ENCODE measurements at regions not wholly inside any gene's neighbourhood (a gene's known extent, or its start where the extent isn't known, plus 50 kb on each side); places are given as distances from the start of the nearest gene placed in this dataset.

DNA sequence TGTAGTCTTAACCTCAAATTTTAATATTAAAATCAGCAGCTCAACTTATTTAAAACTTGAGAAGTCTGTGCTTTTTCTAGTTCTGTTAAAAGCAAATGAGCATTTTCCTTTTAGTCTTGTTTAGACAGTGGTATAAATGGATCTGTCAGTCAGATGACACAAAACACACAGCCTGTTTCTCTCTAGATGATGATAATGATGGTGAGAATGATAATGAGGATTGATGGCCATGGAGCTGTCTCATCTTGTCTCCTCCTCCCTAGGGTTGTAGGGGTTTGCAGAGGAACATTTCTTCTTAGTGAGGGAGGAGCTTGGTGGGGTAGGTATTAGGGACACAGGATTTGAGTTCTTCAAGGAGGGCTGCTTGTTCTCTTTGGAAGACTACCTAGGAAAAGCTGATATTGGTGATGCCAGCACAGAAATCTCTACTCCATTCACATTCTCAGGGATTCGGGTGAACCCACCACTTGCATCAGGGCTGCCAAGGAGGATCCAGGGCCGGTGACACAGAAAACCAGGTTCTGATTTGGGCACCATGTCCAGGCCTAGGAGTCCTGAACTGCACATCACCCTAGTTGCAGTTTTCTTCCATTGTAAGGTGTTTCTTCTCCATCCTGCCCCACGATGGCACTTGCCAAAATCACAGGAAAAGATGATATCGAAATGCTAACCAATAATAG is 147.6 kb downstream of the RHOU start:
- H3K36me3 Mint-ChIP-seq (ENCODE audit: low read depth, unreplicated experiment): no peaks in the 10 kb centered on the region
- H3K4me3 Mint-ChIP-seq (ENCODE audit: unreplicated experiment): no peak overlapping the region
- H3K4me1 Mint-ChIP-seq (ENCODE audit: unreplicated experiment): peaks cover 3% of the 10 kb centered on the region
- H3K27ac Mint-ChIP-seq (ENCODE audit: unreplicated experiment): no peak overlapping the region
- TF ChIP-seq CTCF (IDR thresholded peaks at IDR 0.05; ENCODE audit: unreplicated experiment): no peak
- no peaks in the 10 kb centered on the region for H3K27me3 Mint-ChIP-seq (ENCODE audit: unreplicated experiment)
- no peaks in the 10 kb centered on the region for H3K9me3 Mint-ChIP-seq (ENCODE audit: unreplicated experiment)
- DNase-seq (ENCODE audit: low spot score): no peak

- no peak overlapping the region for H3K4me3 Mint-ChIP-seq (ENCODE audit: unreplicated experiment)
- TF ChIP-seq CTCF (IDR thresholded peaks at IDR 0.05; ENCODE audit: unreplicated experiment): no peak
- no peaks in the 10 kb centered on the region for H3K9me3 Mint-ChIP-seq (ENCODE audit: unreplicated experiment)
- H3K27me3 Mint-ChIP-seq (ENCODE audit: unreplicated experiment): no peaks in the 10 kb centered on the region
- no peaks in the 10 kb centered on the region for H3K36me3 Mint-ChIP-seq (ENCODE audit: low read depth, unreplicated experiment)
- no peak for DNase-seq (ENCODE audit: low spot score)
- H3K4me1 Mint-ChIP-seq (ENCODE audit: unreplicated experiment): peaks cover 3% of the 10 kb centered on the region
- no peak overlapping the region for H3K27ac Mint-ChIP-seq (ENCODE audit: unreplicated experiment)
These were observed 148.3 kb downstream of the RHOU start for GRCh38 chr1:228883535-228883934.

DNA sequence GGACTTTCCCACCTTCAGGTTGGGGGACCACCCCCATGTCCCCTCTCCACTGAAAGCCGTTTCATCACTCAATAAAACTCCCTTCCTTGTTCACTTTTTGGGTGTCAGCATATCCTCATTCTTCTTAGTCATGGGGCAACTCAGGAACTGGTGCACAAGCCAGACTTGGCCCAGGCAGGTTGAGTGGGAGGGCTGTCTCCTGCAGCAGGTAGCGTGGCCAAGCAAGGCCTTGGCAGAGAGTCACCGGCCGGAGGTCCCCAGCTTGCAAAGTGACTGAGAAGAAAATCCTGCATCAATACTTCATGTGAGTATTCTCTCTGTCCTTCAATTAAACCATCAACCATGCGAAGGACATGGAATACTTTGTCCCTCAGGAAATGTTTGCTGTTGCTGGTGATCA is 148.9 kb downstream of the RHOU start:
- Mint-ChIP-seq H3K9me3 (ENCODE audit: unreplicated experiment) (no peaks in the 10 kb centered on the region), H3K36me3 (ENCODE audit: low read depth, unreplicated experiment) (no peaks in the 10 kb centered on the region), H3K27me3 (ENCODE audit: unreplicated experiment) (peaks cover 1% of the 10 kb centered on the region), H3K27ac (ENCODE audit: unreplicated experiment) (no peak overlapping the region), H3K4me1 (ENCODE audit: unreplicated experiment) (peaks cover 3% of the 10 kb centered on the region), H3K4me3 (ENCODE audit: unreplicated experiment) (no peak overlapping the region)
- DNase-seq (ENCODE audit: low spot score): no peak
- TF ChIP-seq CTCF (IDR thresholded peaks at IDR 0.05; ENCODE audit: unreplicated experiment): no peak

DNA sequence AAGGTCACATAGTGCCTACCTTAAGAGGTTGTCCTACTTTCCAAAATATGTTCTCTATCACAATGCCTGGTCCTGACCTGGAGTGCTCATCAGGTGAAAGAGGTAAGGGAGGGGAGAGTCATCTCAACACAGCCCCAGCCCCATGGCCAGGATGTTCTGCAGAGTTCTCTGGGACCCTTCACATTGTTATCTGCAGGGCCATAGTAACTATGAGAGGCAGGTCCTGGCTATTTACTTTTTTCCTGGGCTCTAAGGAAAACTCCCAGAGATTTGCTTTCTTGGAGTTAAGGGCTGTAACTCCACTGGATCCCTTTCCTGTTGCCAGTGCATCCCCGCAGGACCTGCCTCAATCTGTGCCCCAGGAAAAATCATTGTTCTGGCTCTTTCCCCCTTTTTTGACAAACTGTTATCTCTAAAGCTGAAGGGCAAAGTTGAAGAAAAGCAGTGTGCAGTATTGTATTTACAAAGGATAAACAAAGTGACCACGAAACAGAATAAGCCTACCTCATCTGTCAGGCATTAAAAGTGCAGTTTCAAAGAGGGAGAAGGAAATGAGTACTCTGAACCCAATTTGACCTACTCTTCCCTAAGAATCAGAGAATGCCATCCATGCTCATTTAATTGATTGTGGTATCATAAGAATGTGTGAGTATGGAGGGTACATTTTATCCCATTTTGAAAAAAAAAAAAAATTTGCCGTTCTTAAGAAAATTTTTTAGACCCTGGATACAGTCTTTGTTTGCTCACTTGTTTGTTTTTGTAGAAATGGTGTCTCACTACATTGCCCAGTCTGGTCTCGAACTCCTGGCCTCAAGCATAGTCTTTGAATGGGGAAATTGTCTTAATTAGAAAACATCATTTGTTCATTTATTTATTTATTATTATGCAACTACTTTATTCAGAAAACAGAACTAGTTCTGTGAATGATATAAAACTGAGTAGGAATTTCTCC is 149.6 kb downstream of the RHOU start:
- Mint-ChIP-seq H3K27ac (ENCODE audit: unreplicated experiment) (no peak overlapping the region), H3K4me3 (ENCODE audit: unreplicated experiment) (no peak overlapping the region), H3K36me3 (ENCODE audit: low read depth, unreplicated experiment) (no peaks in the 10 kb centered on the region), H3K27me3 (ENCODE audit: unreplicated experiment) (peaks cover 2% of the 10 kb centered on the region), H3K4me1 (ENCODE audit: unreplicated experiment) (peaks cover 3% of the 10 kb centered on the region), H3K9me3 (ENCODE audit: unreplicated experiment) (no peaks in the 10 kb centered on the region)
- DNase-seq (ENCODE audit: low spot score): no peak
- no peak for TF ChIP-seq CTCF (IDR thresholded peaks at IDR 0.05; ENCODE audit: unreplicated experiment)

GRCh38 chr1:228885845-228886244 is 150.6 kb downstream of the RHOU start:
- Mint-ChIP-seq H3K4me1 (ENCODE audit: unreplicated experiment) (peaks cover 3% of the 10 kb centered on the region), H3K27me3 (ENCODE audit: unreplicated experiment) (peaks cover 2% of the 10 kb centered on the region), H3K27ac (ENCODE audit: unreplicated experiment) (no peak overlapping the region), H3K4me3 (ENCODE audit: unreplicated experiment) (no peak overlapping the region), H3K36me3 (ENCODE audit: low read depth, unreplicated experiment) (no peaks in the 10 kb centered on the region), H3K9me3 (ENCODE audit: unreplicated experiment) (no peaks in the 10 kb centered on the region)
- DNase-seq (ENCODE audit: low spot score): no peak
- TF ChIP-seq CTCF (IDR thresholded peaks at IDR 0.05; ENCODE audit: unreplicated experiment): no peak

All from endothelial cell (in vitro differentiated cells).